BE2C (cell line): ENCODE measurements at regions not wholly inside any gene's neighbourhood (a gene's known extent, or its start where the extent isn't known, plus 50 kb on each side); places are given as distances from the start of the nearest gene placed in this dataset.

Experiments used
- DNase-seq: peaks from one replicate; pipeline ENCODE4 v3.0.0-alpha.2; 2020
- H3K27me3 ChIP-seq: fragments of 250-450 bp; sonication (Bioruptor Pico); 2 replicates; pipeline ENCODE4 v1.5.1; 2020; ENCODE audit warnings: mild to moderate bottlenecking
- H3K36me3 ChIP-seq: fragments of 250-450 bp; sonication (Bioruptor Pico); 2 replicates; pipeline ENCODE4 v1.5.1; 2020; ENCODE audit warnings: mild to moderate bottlenecking
- H3K4me1 ChIP-seq: fragments of 250-450 bp; sonication (Bioruptor Pico); 2 replicates; pipeline ENCODE4 v1.5.1; 2020
- H3K4me3 ChIP-seq: 2 replicates; pipeline ENCODE4 v1.5.1; 2011; ENCODE audit warnings: low read depth, low read length
- H3K9me3 ChIP-seq: fragments of 250-450 bp; sonication (Bioruptor Pico); 2 replicates; pipeline ENCODE4 v1.5.1; 2020
- TF ChIP-seq, protein P1 (sequence below): IDR thresholded peaks from 2 replicates; pipeline ENCODE4 v1.5.1; 2012; ENCODE audit warnings: mild to moderate bottlenecking, low read depth, low read length

DNA sequence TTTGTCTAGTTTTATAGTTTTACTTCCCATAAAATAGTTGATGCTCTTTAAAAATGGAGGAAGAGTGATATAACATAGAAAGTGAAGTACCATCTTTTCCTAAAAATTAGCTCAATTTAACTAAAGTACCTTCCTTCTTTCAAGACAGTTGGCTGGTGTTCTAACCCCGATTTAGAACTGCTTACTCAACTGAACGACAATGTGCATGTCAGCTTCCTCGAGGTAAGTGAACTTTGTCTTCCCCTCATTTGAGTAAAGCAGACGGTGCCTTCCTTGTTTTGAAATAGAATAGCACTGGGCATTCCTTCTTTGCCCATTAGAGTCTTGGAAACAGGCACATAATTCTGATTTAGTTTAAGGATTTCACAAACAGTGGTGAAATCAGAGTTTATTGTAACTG is 1519.2 kb downstream of the EFNB2 start:
- no peaks in the 10 kb centered on the region for H3K4me1 ChIP-seq
- no peaks in the 10 kb centered on the region for H3K36me3 ChIP-seq
- no peaks in the 10 kb centered on the region for H3K9me3 ChIP-seq
- H3K27me3 ChIP-seq: no peaks in the 10 kb centered on the region
- no peak for DNase-seq
- TF ChIP-seq, protein P1, sequence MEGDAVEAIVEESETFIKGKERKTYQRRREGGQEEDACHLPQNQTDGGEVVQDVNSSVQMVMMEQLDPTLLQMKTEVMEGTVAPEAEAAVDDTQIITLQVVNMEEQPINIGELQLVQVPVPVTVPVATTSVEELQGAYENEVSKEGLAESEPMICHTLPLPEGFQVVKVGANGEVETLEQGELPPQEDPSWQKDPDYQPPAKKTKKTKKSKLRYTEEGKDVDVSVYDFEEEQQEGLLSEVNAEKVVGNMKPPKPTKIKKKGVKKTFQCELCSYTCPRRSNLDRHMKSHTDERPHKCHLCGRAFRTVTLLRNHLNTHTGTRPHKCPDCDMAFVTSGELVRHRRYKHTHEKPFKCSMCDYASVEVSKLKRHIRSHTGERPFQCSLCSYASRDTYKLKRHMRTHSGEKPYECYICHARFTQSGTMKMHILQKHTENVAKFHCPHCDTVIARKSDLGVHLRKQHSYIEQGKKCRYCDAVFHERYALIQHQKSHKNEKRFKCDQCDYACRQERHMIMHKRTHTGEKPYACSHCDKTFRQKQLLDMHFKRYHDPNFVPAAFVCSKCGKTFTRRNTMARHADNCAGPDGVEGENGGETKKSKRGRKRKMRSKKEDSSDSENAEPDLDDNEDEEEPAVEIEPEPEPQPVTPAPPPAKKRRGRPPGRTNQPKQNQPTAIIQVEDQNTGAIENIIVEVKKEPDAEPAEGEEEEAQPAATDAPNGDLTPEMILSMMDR: no peak
- no peak overlapping the region for H3K4me3 ChIP-seq

DNA sequence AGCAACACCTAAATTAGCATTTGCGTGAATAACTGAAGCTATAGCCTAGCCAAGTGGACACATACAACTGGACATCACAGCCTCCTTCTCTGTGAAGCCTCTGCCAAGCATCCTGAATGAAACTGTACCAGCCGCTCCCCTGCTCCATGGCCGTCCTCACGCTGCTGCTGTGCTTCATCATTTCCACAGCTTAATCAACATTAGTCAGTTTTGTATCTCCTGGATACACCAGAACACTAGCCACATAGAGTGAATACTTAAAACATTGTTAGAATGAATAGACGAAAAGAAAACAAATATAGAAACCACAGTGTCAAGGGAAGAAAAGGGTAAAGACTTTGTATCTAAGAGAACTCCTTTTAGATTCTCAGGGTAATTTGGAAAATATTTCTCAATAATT is 1526.9 kb downstream of the EFNB2 start:
- TF ChIP-seq, protein P1: no peak

DNA sequence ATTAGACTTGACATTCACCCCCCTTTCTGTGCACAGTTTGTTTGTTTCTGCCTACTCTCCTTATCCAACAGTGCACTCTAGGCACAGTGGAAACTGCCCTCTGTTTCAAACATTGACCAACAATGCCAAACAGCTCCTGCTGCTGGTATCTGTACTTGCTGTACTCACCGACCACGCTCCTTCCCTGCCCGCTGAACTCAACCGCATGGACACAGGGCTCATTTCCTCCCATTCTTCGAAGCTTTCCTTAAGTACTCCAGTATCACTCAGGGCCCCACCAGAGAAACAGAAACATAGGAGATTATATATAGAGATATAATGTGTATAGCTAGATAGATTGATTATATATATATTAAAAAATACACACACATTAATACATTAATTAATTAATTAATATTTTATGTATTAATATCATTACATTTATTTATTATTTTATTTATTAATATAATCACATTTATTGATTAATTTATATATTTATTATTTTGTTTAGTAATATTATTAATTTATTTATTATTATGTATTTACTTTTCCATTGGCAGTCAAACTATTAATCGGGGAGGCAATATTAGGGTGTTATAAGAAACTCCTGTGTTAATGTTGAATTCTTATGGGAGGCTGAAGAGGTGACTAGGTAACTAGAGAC is 1528.2 kb downstream of the EFNB2 start:
- Histone ChIP-seq H3K27me3 (no peaks in the 10 kb centered on the region), H3K4me1 (no peaks in the 10 kb centered on the region), H3K9me3 (no peaks in the 10 kb centered on the region), H3K4me3 (no peak overlapping the region), H3K36me3 (no peaks in the 10 kb centered on the region)
- TF ChIP-seq, protein P1: no peak
- DNase-seq: no peak

More for the DNA sequence above, 1526.9 kb downstream of the EFNB2 start:
- H3K9me3 ChIP-seq: no peaks in the 10 kb centered on the region
- no peaks in the 10 kb centered on the region for H3K27me3 ChIP-seq
- no peaks in the 10 kb centered on the region for H3K4me1 ChIP-seq
- DNase-seq: no peak
- no peak overlapping the region for H3K4me3 ChIP-seq
- H3K36me3 ChIP-seq: no peaks in the 10 kb centered on the region

DNA sequence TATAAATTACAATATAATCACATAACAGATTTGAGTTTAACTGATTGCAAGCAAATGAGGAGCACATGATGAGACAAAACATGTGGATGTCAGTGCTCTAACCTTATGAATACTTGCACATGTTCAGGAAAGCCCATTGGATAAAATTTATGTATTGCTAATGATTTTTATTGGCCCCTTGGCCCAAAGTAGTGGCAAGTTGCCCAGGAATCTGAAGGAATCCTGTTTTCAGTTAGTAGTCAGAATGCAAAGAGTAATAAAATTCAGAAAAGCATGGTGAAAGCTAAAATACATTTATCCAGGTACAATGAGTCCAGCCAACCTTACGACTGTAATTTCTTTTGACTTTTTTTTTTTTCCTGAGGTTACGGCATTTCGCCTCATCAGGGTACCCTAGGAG is 1539.4 kb downstream of the EFNB2 start:
- H3K9me3 ChIP-seq: no peaks in the 10 kb centered on the region
- no peak overlapping the region for H3K4me3 ChIP-seq
- TF ChIP-seq, protein P1: no peak
- DNase-seq: no peak
- H3K36me3 ChIP-seq: no peaks in the 10 kb centered on the region
- H3K27me3 ChIP-seq: no peaks in the 10 kb centered on the region
- H3K4me1 ChIP-seq: no peaks in the 10 kb centered on the region

DNA sequence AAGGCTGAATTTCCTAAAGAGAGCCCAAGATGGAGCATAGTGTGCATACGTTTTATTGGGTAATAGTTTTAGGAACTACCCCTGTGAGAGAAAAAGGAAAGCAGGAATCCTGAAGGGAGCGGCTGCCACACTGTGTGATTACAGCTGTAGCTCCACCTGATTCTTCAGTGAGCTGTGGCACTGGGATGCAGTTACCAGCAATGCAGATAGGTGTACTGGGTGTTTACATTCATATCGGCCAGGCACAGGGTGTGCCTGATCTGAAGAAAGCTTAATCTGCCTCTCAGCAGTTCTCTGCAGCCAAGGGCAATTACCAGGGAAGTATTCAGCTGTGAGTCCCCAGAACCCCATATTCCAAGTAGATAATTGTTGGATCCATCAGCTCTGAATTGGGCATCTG is 1541.8 kb downstream of the EFNB2 start:
- H3K27me3 ChIP-seq: no peaks in the 10 kb centered on the region
- no peaks in the 10 kb centered on the region for H3K36me3 ChIP-seq
- no peaks in the 10 kb centered on the region for H3K4me1 ChIP-seq
- no peak overlapping the region for H3K4me3 ChIP-seq
- TF ChIP-seq, protein P1: peak; percentile 24; the same call in 1 of the 2 replicates
- no peak for DNase-seq
- no peaks in the 10 kb centered on the region for H3K9me3 ChIP-seq

DNA sequence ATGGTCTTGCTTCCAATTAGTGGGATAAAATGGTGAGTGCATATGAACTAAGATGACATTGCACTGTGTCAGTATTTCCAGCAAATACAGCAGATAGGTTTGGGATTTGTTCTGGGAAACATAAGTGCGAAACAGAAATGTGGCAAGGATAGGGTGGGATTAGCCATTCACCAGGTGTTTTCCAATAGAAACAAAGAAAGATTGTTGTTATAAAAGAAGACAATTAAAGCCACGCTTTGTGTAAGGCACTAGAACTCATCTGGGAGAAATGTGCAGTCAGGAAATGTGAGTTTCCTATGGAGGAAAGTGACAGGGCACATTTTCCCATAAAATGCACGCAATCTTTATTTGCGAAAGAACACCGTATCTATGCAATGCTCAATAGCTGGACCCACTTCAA is 1547.8 kb downstream of the EFNB2 start:
- no peak for DNase-seq
- no peaks in the 10 kb centered on the region for H3K4me1 ChIP-seq
- H3K27me3 ChIP-seq: no peaks in the 10 kb centered on the region
- no peak overlapping the region for H3K4me3 ChIP-seq
- H3K9me3 ChIP-seq: no peaks in the 10 kb centered on the region
- no peaks in the 10 kb centered on the region for H3K36me3 ChIP-seq
- TF ChIP-seq, protein P1: no peak
